ENCODE measurements at regions not wholly inside any gene's neighbourhood (a gene's known extent, or its start where the extent isn't known, plus 50 kb on each side); places are given as distances from the start of the nearest gene placed in this dataset.

- no peak for DNase-seq
Measured at GRCh38 chr4:108263057-108263456, 94.3 kb upstream of the LEF1 start.

GRCh38 chr4:108261026-108261425, 92.3 kb upstream of the LEF1 start:
- no peak for DNase-seq

GRCh38 chr4:108256538-108256937, 87.8 kb upstream of the LEF1 start:
- DNase-seq = no peak

- no peak for DNase-seq
Measured at GRCh38 chr4:108255203-108255747, 86.5 kb upstream of the LEF1 start.

- no peak for DNase-seq
Measured at GRCh38 chr4:108249397-108249796, 80.7 kb upstream of the LEF1 start.

GRCh38 chr4:108247387-108248049, 78.8 kb upstream of the LEF1 start:
- DNase-seq = no peak

GRCh38 chr4:108244606-108245005, 75.9 kb upstream of the LEF1 start:
- DNase-seq = no peak

- no peak for DNase-seq
Measured at GRCh38 chr4:108240366-108240765, 71.6 kb upstream of the LEF1 start.

- DNase-seq = no peak
Measured at GRCh38 chr4:108237693-108238092, 69.0 kb upstream of the LEF1 start.

GRCh38 chr4:108236264-108236663, 67.5 kb upstream of the LEF1 start:
- DNase-seq = no peak

GRCh38 chr4:108227923-108228322, 59.2 kb upstream of the LEF1 start:
- no peak for DNase-seq

GRCh38 chr4:108224611-108225053, 55.9 kb upstream of the LEF1 start:
- DNase-seq = no peak

GRCh38 chr4:108223313-108223712, 54.6 kb upstream of the LEF1 start:
- DNase-seq = no peak

GRCh38 chr4:108219998-108220397, 51.3 kb upstream of the LEF1 start:
- no peak for DNase-seq
